Kasumi-1 (cell line): ENCODE measurements at regions not wholly inside any gene's neighbourhood (a gene's known extent, or its start where the extent isn't known, plus 50 kb on each side); places are given as distances from the start of the nearest gene placed in this dataset.
A peak's percentile ranks its signal among the peaks of the same experiment; 100 is the strongest.

Experiments used
- DNase-seq, 2 experiments: peaks; one replicate each; lab custom pipeline; 2025; lab: John Stamatoyannopoulos, UW

GRCh38 chr18:64253222-64253621, 104.3 kb upstream of the LINC00305 start:
- no peak for DNase-seq

GRCh38 chr18:64248836-64249235, 99.9 kb upstream of the LINC00305 start:
- DNase-seq = no peak

- DNase-seq = no peak
These were observed 96.4 kb upstream of the LINC00305 start for GRCh38 chr18:64245126-64245861.

GRCh38 chr18:64244571-64244970, 95.7 kb upstream of the LINC00305 start:
- peak in 1 of 2 experiments; percentile 29 for DNase-seq

- no peak for DNase-seq
These were observed 91.4 kb upstream of the LINC00305 start for GRCh38 chr18:64240316-64240715.

GRCh38 chr18:64238076-64238475, 89.2 kb upstream of the LINC00305 start:
- no peak for DNase-seq

- DNase-seq = no peak
These were observed 85.4 kb upstream of the LINC00305 start for GRCh38 chr18:64234321-64234720.

GRCh38 chr18:64233851-64234250, 85.0 kb upstream of the LINC00305 start:
- DNase-seq = no peak

- no peak for DNase-seq
These were observed 72.1 kb upstream of the LINC00305 start for GRCh38 chr18:64220941-64221340.

- no peak for DNase-seq
These were observed 70.6 kb upstream of the LINC00305 start for GRCh38 chr18:64219517-64219916.

- DNase-seq = no peak
These were observed 61.6 kb upstream of the LINC00305 start for GRCh38 chr18:64210401-64210949.

GRCh38 chr18:64208516-64208915, 59.6 kb upstream of the LINC00305 start:
- DNase-seq = no peak

GRCh38 chr18:64207820-64208219, 58.9 kb upstream of the LINC00305 start:
- DNase-seq = no peak

- no peak for DNase-seq
These were observed 54.4 kb upstream of the LINC00305 start for GRCh38 chr18:64203295-64203694.

GRCh38 chr18:64202863-64203262, 54.0 kb upstream of the LINC00305 start:
- no peak for DNase-seq

- no peak for DNase-seq
These were observed 53.4 kb upstream of the LINC00305 start for GRCh38 chr18:64202210-64202836.

- DNase-seq = no peak
These were observed 52.9 kb upstream of the LINC00305 start for GRCh38 chr18:64201781-64202180.

- no peak for DNase-seq
These were observed 50.7 kb upstream of the LINC00305 start for GRCh38 chr18:64199581-64199980.
